IMR-90 (cell line): ENCODE measurements at regions not wholly inside any gene's neighbourhood (a gene's known extent, or its start where the extent isn't known, plus 50 kb on each side); places are given as distances from the start of the nearest gene placed in this dataset.

ENCODE experiments used
- ATAC-seq: fragments of 200-7000 bp; cut with Tn5 transposase; 2 replicates; pipeline ENCODE4 v1.9.1; 2020; ENCODE audit warnings: low read depth, mild to moderate bottlenecking, moderate library complexity
- BruUV-seq: library from RNA; stranded (reverse); fragments of 400-500 nt; replicated peaks from 2 replicates; lab custom pipeline; 2021; lab: Mats Ljungman, UMichigan
- CTCF ChIA-PET: fragments of 300-600 bp; formaldehyde crosslinking; extraction: SDS; loops from one replicate; lab custom pipeline; 2021; ENCODE audit warnings: antibody characterized with exemption; lab: Yijun Ruan, JAX
- POLR2A ChIA-PET: fragments of 300-600 bp; sonication (Branson Sonifier 250); formaldehyde crosslinking; loops from one replicate; lab custom pipeline; 2022; ENCODE audit warnings: antibody characterized with exemption; ENCODE audit not compliant: unreplicated experiment; lab: Charles Lee
- DNase-seq: peaks from one replicate; pipeline ENCODE4 v3.0.0; 2013
- H2AFZ ChIP-seq: replicated peaks from 2 replicates; pipeline ENCODE3; 2013; ENCODE audit warnings: low read length, mild to moderate bottlenecking; ENCODE audit not compliant: poor library complexity
- H2AK5ac ChIP-seq: 2 replicates; pipeline ENCODE4 v1.6.1; 2013; ENCODE audit warnings: low read depth, low read length, inconsistent platforms
- H2AK9ac ChIP-seq: replicated peaks from 2 replicates; pipeline ENCODE3; 2013; ENCODE audit warnings: mild to moderate bottlenecking, low read depth, low read length, moderate library complexity; ENCODE audit not compliant: poor library complexity
- H2BK120ac ChIP-seq: 2 replicates; pipeline ENCODE4 v1.6.1; 2013; ENCODE audit warnings: low read depth, low read length, inconsistent platforms
- H2BK15ac ChIP-seq: 3 replicates; pipeline ENCODE4 v1.6.1; 2013; ENCODE audit warnings: low read depth, low read length, inconsistent platforms
- H2BK20ac ChIP-seq: 2 replicates; pipeline ENCODE4 v1.6.1; 2013; ENCODE audit warnings: low read depth, mild to moderate bottlenecking, inconsistent platforms, low read length, moderate library complexity
- H2BK5ac ChIP-seq: 2 replicates; pipeline ENCODE4 v1.6.1; 2013; ENCODE audit warnings: mild to moderate bottlenecking, low read depth, low read length, inconsistent platforms; ENCODE audit not compliant: poor library complexity, severe bottlenecking
- H3K14ac ChIP-seq: replicated peaks from 2 replicates; pipeline ENCODE4 v1.6.1; 2013; ENCODE audit warnings: low read depth, low read length, inconsistent platforms
- H3K18ac ChIP-seq: 2 replicates; pipeline ENCODE4 v1.6.1; 2013; ENCODE audit warnings: low read depth, low read length, control low read depth
- H3K23ac ChIP-seq: 2 replicates; pipeline ENCODE4 v1.6.1; 2013; ENCODE audit warnings: low read depth, low read length, inconsistent platforms
- H3K27ac ChIP-seq: 2 replicates; pipeline ENCODE4 v1.5.1; 2013; ENCODE audit warnings: mild to moderate bottlenecking, control low read depth, low read length; ENCODE audit not compliant: insufficient read depth
- H3K27me3 ChIP-seq: 2 replicates; pipeline ENCODE4 v1.6.1; 2013; ENCODE audit warnings: low read length; ENCODE audit not compliant: control insufficient read depth, insufficient read depth
- H3K36me3 ChIP-seq: 2 replicates; pipeline ENCODE4 v1.6.1; 2013; ENCODE audit warnings: low read length, mixed read lengths; ENCODE audit not compliant: control insufficient read depth, insufficient read depth
- H3K4ac ChIP-seq: 2 replicates; pipeline ENCODE4 v1.6.1; 2013; ENCODE audit warnings: low read depth, low read length, inconsistent platforms
- H3K4me1 ChIP-seq: 2 replicates; pipeline ENCODE4 v1.6.1; 2013; ENCODE audit warnings: low read length, mixed read lengths; ENCODE audit not compliant: control insufficient read depth, insufficient read depth
- H3K4me2 ChIP-seq: 2 replicates; pipeline ENCODE4 v1.6.1; 2013; ENCODE audit warnings: low read depth, mild to moderate bottlenecking, control low read depth, low read length, moderate library complexity
- H3K4me3 ChIP-seq: 2 replicates; pipeline ENCODE4 v1.5.1; 2013; ENCODE audit warnings: low read depth, mild to moderate bottlenecking, control low read depth, low read length, moderate library complexity; ENCODE audit not compliant: insufficient read depth
- H3K56ac ChIP-seq: 2 replicates; pipeline ENCODE4 v1.6.1; 2013; ENCODE audit warnings: low read length, inconsistent platforms; ENCODE audit not compliant: insufficient read depth; ENCODE audit errors: extremely low read depth
- H3K79me1 ChIP-seq, 2 experiments: 2 replicates each; pipeline ENCODE4 v1.6.1; 2013; ENCODE audit warnings: low read length in 2 of 2, inconsistent platforms in 1 of 2, low read depth in 1 of 2
- H3K9ac ChIP-seq: 2 replicates; pipeline ENCODE4 v1.6.1; 2013; ENCODE audit warnings: low read depth, low read length, control low read depth
- H3K9me1 ChIP-seq: 2 replicates; pipeline ENCODE4 v1.6.1; 2013; ENCODE audit warnings: low read length, inconsistent platforms; ENCODE audit not compliant: insufficient read depth
- H3K9me3 ChIP-seq: 2 replicates; pipeline ENCODE4 v1.6.1; 2013; ENCODE audit warnings: low read length; ENCODE audit not compliant: control insufficient read depth, insufficient read depth
- H4K20me1 ChIP-seq: 2 replicates; pipeline ENCODE4 v1.6.1; 2013; ENCODE audit warnings: low read length, inconsistent platforms; ENCODE audit not compliant: insufficient read depth
- H4K5ac ChIP-seq: 2 replicates; pipeline ENCODE4 v1.6.1; 2013; ENCODE audit warnings: mild to moderate bottlenecking, low read depth, low read length, control low read depth
- H4K8ac ChIP-seq, 2 experiments: 2 replicates each; pipeline ENCODE4 v1.6.1; 2013; ENCODE audit warnings: low read depth in 2 of 2, low read length in 2 of 2, control low read depth in 1 of 2, inconsistent platforms in 1 of 2
- H4K91ac ChIP-seq: 2 replicates; pipeline ENCODE4 v1.6.1; 2013; ENCODE audit warnings: low read depth, low read length, inconsistent platforms; ENCODE audit not compliant: insufficient read depth
- MAZ ChIP-seq: IDR thresholded peaks from 2 replicates; pipeline ENCODE4 v1.6.1; 2012; ENCODE audit warnings: low read depth, mild to moderate bottlenecking, low read length, improper control_type of control experiment, moderate library complexity, borderline replicate concordance
- WGBS, 2 experiments: methylation state at CpG; one replicate each; pipeline versions ENCODE4 v1.1.5 to v1.1.7; 2013; ENCODE audit warnings: missing lambda C conversion rate in 2 of 2; ENCODE audit not compliant: insufficient read length in 1 of 2; ENCODE audit errors: extremely low coverage in 2 of 2; 5-methylcytosine and 5-hydroxymethylcytosine counted together
- dilution Hi-C: fragments of 300-500 bp; cut with HindIII; formaldehyde crosslinking; loops from one replicate; pipeline ENCODE4 v1.14.3; 2018; ENCODE audit warnings: low sequenced_read_pairs; ENCODE audit not compliant: unreplicated experiment
- in situ Hi-C: fragments of 300-500 bp; cut with MboI; formaldehyde crosslinking; loops from 3 replicates; pipeline ENCODE4 v1.14.3; 2019; ENCODE audit warnings: low sequenced_read_pairs, inconsistent platforms, mixed read lengths
- intact Hi-C: fragments of 100-400 bp; cut with micrococcal nuclease; formaldehyde crosslinking; loops from 2 replicates; pipeline ENCODE4 v1.10.0; 2022

- Histone ChIP-seq H2AFZ (no peak overlapping the region), H3K56ac (no peak overlapping the region), H2BK15ac (no peak overlapping the region), H2AK5ac (no peak overlapping the region), H2BK5ac (no peak overlapping the region), H3K9me3 (no peaks in the 10 kb centered on the region), H2AK9ac (no peak overlapping the region), H3K23ac (no peak overlapping the region), H3K9me1 (no peaks in the 10 kb centered on the region), H4K91ac (no peak overlapping the region), H3K18ac (no peak overlapping the region), H3K4me2 (no peak overlapping the region), H3K4me1 (no peaks in the 10 kb centered on the region), H3K14ac (no peak overlapping the region), H3K9ac (no peak overlapping the region), H2BK120ac (no peak overlapping the region), H3K36me3 (no peaks in the 10 kb centered on the region), H3K4ac (no peak overlapping the region), H3K27me3 (no peaks in the 10 kb centered on the region; the same call in 1 of the 2 replicates), H3K4me3 (no peak overlapping the region), H3K27ac (no peak overlapping the region), H4K5ac (no peak overlapping the region), H3K79me1 (no peaks in the 10 kb centered on the region), H2BK20ac (no peak overlapping the region), H4K8ac (no peak overlapping the region), H4K20me1 (no peaks in the 10 kb centered on the region)
- ATAC-seq (no peak), DNase-seq (no peak)
- 76% methylated on average over 8 of the region's 11 CpGs; no CpG with 5 or more reads in 1 of the 2 experiments for WGBS, 2 experiments
- ChIA-PET CTCF (no interaction called here), POLR2A (no interaction called here)
- no peak for TF ChIP-seq MAZ
- dilution Hi-C loops, result no loop called here
- no TSS peak for BruUV-seq
- in situ Hi-C loops, result no loop called here
- intact Hi-C loops, result no loop called here
Measured at GRCh38 chr12:4822572-4822971, 87.1 kb upstream of the KCNA1 start.
